Upper lobe of right lung (tissue), 1 donor: ENCODE measurements at regions not wholly inside any gene's neighbourhood (a gene's known extent, or its start where the extent isn't known, plus 50 kb on each side); places are given as distances from the start of the nearest gene placed in this dataset.
"Not testable (repeated sequence)": the region's sequence is repeated elsewhere in the genome, so short reads cannot be mapped to it uniquely, and the experiment has no call there.

ENCODE experiments used
- ATAC-seq: fragments of 200-7000 bp; cut with Tn5 transposase; one replicate; pipeline ENCODE4 v1.9.1; 2020; ENCODE audit warnings: mild to moderate bottlenecking, moderate library complexity
- DNase-seq: peaks from one replicate; pipeline ENCODE4 v3.0.0-alpha.2; 2020
- H3K27ac ChIP-seq: fragments of 200-600 bp; one replicate; pipeline ENCODE4 v1.8.0; 2022
- H3K27me3 ChIP-seq: fragments of 200-600 bp; one replicate; pipeline ENCODE4 v1.8.0; 2022; ENCODE audit warnings: mild to moderate bottlenecking
- H3K36me3 ChIP-seq: fragments of 200-600 bp; one replicate; pipeline ENCODE4 v1.8.0; 2022
- H3K4me1 ChIP-seq: fragments of 200-600 bp; one replicate; pipeline ENCODE4 v1.8.0; 2022
- H3K4me3 ChIP-seq: fragments of 200-600 bp; one replicate; pipeline ENCODE4 v1.8.0; 2022; ENCODE audit warnings: mild to moderate bottlenecking
- H3K9me3 ChIP-seq: fragments of 200-600 bp; one replicate; pipeline ENCODE4 v1.8.0; 2022
- CTCF ChIP-seq: fragments of 200-600 bp; IDR thresholded peaks from one replicate; pipeline ENCODE4 v1.8.0; 2022; ENCODE audit warnings: antibody characterized with exemption
- intact Hi-C: fragments of 100-400 bp; cut with DNase I; formaldehyde crosslinking; loops from one replicate; pipeline ENCODE4 v1.11.0; 2022
- donor health status: DM: no; HTN: yes; CAD: no; lungs with severe emphysema.

DNA sequence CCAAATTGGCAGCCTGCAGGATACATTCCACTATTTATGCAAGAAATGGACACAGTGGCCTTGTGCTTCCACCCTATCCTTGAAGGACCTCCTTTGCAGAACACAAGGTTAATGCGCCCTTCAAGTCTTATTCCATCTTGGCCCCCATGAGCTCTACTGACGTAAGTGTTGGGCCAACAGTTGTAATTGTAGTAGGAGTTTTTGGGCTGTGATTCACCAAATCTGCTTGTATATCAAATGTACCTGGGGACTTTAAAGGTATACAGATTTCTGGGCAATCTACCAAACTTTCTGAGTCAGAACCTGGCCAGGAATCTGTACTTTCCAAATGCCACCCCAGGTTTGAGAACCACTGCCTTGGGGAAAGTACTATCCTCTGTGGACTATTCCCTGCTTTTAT is 100.9 kb upstream of the MARK1 start:
- no peaks in the 10 kb centered on the region for H3K36me3 ChIP-seq
- ATAC-seq = no peak
- no peak for DNase-seq
- intact Hi-C loops = no loop called here
- H3K4me1 ChIP-seq = no peaks in the 10 kb centered on the region
- no peak overlapping the region for H3K4me3 ChIP-seq
- no peaks in the 10 kb centered on the region for H3K9me3 ChIP-seq
- no peaks in the 10 kb centered on the region for H3K27me3 ChIP-seq
- H3K27ac ChIP-seq = no peak overlapping the region
- no peak for TF ChIP-seq CTCF

DNA sequence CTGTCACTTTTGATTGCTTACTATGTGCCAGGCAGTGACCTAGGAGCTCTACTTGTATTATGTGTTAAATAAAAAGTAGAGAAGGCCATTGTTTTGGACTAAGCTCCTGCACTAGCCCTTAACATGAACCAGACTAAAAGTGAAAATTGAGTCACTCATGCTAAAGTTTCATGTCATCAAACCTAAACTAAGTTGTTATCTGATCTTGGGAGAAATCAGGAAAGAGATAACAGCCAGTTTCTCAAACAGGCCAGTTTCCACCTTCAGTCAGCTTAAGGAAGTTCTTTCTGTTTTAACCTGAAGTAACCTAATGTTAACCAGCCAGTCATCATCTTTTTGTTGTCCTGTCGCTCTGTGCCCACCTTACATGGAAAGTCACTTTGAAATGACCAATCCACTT is 102.1 kb upstream of the MARK1 start:
- TF ChIP-seq CTCF = no peak
- DNase-seq (no peak), ATAC-seq (no peak)
- Histone ChIP-seq H3K4me3 (no peak overlapping the region), H3K27ac (no peak overlapping the region), H3K4me1 (no peaks in the 10 kb centered on the region), H3K27me3 (no peaks in the 10 kb centered on the region), H3K36me3 (no peaks in the 10 kb centered on the region), H3K9me3 (no peaks in the 10 kb centered on the region)
- intact Hi-C loops = no loop called here

DNA sequence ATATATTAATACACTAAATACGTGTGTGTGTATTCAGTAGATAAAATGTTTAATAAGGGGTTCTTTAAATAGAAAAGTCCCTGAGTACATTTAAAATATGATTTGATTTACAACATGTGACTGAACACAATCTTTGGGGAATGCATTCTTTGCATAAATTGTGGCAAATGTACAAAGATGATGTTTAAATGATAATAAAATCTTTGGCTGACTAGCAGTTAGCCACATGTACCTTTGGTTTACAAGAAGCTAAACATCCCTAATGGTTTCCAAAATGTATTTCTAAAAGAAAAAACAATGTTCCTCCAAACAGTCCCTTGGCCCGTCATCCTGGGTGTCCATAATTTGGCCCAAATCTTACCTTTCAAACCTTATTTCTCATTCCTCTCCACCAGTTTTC is 106.4 kb upstream of the MARK1 start:
- Histone ChIP-seq H3K27me3 (no peaks in the 10 kb centered on the region), H3K4me3 (no peak overlapping the region), H3K36me3 (no peaks in the 10 kb centered on the region), H3K9me3 (no peaks in the 10 kb centered on the region), H3K4me1 (no peaks in the 10 kb centered on the region), H3K27ac (no peak overlapping the region)
- ATAC-seq (no peak), DNase-seq (no peak)
- TF ChIP-seq CTCF = no peak
- intact Hi-C loops = no loop called here

- DNase-seq (no peak), ATAC-seq (no peak)
- Histone ChIP-seq H3K4me3 (no peak overlapping the region), H3K4me1 (no peaks in the 10 kb centered on the region), H3K9me3 (no peaks in the 10 kb centered on the region), H3K36me3 (no peaks in the 10 kb centered on the region), H3K27me3 (no peaks in the 10 kb centered on the region), H3K27ac (no peak overlapping the region)
- intact Hi-C loops = no loop called here
- TF ChIP-seq CTCF = no peak
These were observed 107.2 kb upstream of the MARK1 start for GRCh38 chr1:220420726-220421125.

- DNase-seq, H3K27me3 ChIP-seq, H3K36me3 ChIP-seq, H3K4me1 ChIP-seq, H3K27ac ChIP-seq, H3K9me3 ChIP-seq, intact Hi-C loops, H3K4me3 ChIP-seq, ATAC-seq: not testable (repeated sequence)
These were observed 115.6 kb upstream of the MARK1 start for GRCh38 chr1:220412382-220412781.

DNA sequence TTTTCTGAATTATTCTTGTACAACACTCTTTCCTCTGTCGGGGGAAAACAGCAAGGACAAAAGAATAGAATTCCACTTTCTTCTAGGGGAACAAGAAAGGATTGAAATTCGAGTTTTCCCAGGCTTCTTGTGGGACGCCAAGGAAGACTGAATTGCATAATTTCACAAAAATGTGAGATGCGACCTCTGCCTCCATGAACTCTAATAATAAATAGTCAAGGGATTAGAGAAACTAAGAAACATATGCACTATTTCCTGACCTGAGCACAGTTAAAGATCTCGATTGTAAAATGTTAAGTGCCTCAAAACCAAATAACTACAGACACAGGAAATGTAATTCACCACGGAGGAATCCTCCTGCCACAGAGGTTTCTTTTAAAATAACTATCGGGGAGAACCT is 117.3 kb upstream of the MARK1 start:
- DNase-seq = no peak
- Histone ChIP-seq H3K4me1 (no peaks in the 10 kb centered on the region), H3K36me3 (no peaks in the 10 kb centered on the region), H3K27ac (no peak overlapping the region), H3K9me3 (no peaks in the 10 kb centered on the region), H3K4me3 (no peak overlapping the region), H3K27me3 (no peaks in the 10 kb centered on the region)
- intact Hi-C loops = no loop called here
- no peak for ATAC-seq
- TF ChIP-seq CTCF = no peak
